GM12865 (cell line): ENCODE measurements at regions not wholly inside any gene's neighbourhood (a gene's known extent, or its start where the extent isn't known, plus 50 kb on each side); places are given as distances from the start of the nearest gene placed in this dataset.

Source experiments
- DNase-seq: peaks from one replicate; pipeline ENCODE4 v3.0.0; 2010; ENCODE audit warnings: low read depth
- H3K4me3 ChIP-seq: 2 replicates; pipeline ENCODE4 v1.5.1; 2011; ENCODE audit warnings: mild to moderate bottlenecking, low read depth, low read length, control low read depth
- CTCF ChIP-seq: IDR thresholded peaks from 2 replicates; pipeline ENCODE4 v1.5.1; 2011; ENCODE audit warnings: low read length, control low read depth, low read depth, inconsistent platforms; ENCODE audit not compliant: insufficient read depth; ENCODE audit errors: missing control alignments

DNA sequence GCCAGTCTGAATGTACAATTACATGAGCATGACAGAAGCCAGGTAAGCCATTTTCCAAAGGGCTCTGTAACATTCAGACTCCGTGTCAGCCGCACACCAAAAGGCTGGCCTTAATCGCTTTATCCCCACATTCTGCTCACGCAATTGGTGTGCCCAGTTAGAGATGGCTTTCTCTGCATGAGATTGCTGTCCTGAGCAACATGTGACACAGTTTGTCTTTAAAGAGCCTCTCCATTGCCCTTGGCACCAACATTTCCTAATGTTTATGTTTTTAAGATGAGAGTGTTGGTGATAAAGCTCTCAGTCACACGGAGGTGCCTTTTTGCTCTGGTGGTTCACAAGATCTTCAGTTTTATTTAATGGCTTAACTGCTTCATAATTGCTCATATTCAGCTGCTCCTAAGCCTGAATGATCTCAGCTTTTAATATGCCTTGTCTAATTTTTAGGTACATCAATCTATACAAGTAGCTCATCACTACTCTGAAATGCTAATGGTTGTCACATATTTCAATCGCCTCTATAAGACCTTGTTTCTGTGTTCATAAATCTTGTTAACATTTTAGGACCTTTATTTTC, 164.8 kb upstream of the ACVR2A start:
- DNase-seq: no peak
- no peak for TF ChIP-seq CTCF
- H3K4me3 ChIP-seq: no peak overlapping the region

- no peak overlapping the region for H3K4me3 ChIP-seq
- DNase-seq: no peak
- no peak for TF ChIP-seq CTCF
These were observed 165.5 kb upstream of the ACVR2A start for GRCh38 chr2:147679191-147679954.

DNA sequence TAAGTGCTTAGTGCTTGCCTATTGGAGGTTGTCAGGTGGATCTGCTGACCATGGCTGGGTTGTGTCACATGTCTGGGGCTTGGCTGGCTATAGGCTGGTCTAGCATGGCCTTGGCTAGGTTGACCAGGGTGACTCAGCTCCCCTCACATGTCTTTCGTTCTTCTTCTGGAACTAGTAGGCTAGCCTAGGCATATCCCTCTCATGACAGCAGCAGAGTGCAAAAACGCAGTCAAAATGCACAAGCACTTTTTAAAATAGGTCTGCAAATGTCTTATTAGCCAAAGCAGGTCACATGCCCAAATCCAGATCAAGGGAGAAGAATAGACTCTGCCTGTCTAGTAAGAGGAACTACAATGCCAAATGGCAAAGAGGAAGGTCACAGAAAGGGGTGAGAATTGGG, 179.7 kb upstream of the ACVR2A start:
- H3K4me3 ChIP-seq: no peak overlapping the region
- DNase-seq: peak; percentile 16
- TF ChIP-seq CTCF: no peak

GRCh38 chr2:147663962-147664361, 180.9 kb upstream of the ACVR2A start:
- TF ChIP-seq CTCF: no peak
- H3K4me3 ChIP-seq: no peak overlapping the region
- DNase-seq: no peak

DNA sequence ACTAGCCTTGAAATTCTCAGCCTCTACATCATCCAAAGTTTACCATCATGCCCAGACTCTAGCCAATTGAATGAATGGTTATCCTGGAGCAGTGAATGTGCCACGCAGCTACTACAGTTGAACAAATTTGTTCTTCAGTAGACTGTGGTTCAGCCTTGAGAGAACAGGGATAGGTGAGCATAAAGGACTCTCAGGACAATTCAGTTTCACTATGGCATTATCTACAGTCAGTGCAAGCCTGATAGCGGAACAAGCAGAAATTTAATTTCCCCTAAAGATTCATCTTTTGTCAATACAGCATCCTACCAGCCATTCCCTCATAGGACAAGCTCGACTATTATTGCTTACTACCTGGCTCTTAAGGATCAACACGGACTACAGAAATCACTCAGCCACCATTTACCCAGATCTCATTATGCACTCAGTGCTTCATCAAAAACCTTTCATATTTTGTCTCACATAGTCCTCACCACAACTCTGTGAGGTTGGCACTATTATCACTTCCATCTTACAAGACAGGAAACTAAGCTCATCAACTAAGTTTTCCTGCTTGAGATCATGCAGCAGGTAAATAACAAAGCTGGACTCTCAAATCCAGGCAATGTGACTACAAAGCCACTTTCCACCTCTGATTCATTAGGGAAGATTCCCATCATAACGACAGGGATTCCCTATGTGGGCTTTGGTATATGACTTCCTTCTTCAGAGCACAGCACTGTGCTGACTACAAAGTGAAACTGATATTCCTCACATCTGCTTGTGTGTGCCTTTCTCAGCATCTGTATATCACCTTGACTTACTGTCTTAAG, 181.5 kb upstream of the ACVR2A start:
- H3K4me3 ChIP-seq: no peak overlapping the region
- peak; percentile 62 for DNase-seq
- TF ChIP-seq CTCF: no peak

GRCh38 chr2:147662221-147662620, 182.6 kb upstream of the ACVR2A start:
- no peak for TF ChIP-seq CTCF
- no peak overlapping the region for H3K4me3 ChIP-seq
- DNase-seq: no peak
